Peyer's patch (tissue), 4 donors: ENCODE measurements at regions not wholly inside any gene's neighbourhood (a gene's known extent, or its start where the extent isn't known, plus 50 kb on each side); places are given as distances from the start of the nearest gene placed in this dataset.

Experiments
- DNase-seq, 3 donors: peaks; one replicate each; pipeline ENCODE4 v3.0.0-alpha.2; 2017 to 2019
- H3K27ac ChIP-seq, 4 donors: fragments of 200-600 bp; sonication (generic); one replicate each; pipeline ENCODE4 v1.5.1; 2016 to 2019
- H3K27me3 ChIP-seq, 2 donors: fragments of 200-600 bp; sonication (generic); one replicate each; pipeline ENCODE4 v1.5.1; 2019
- H3K36me3 ChIP-seq, 3 donors: fragments of 200-600 bp; sonication (generic); one replicate each; pipeline ENCODE4 v1.5.1; 2016 to 2019
- H3K4me1 ChIP-seq, 4 donors: fragments of 200-600 bp; sonication (generic); one replicate each; pipeline ENCODE4 v1.5.1; 2016 to 2019
- H3K4me3 ChIP-seq, 4 donors: fragments of 200-600 bp; sonication (generic); 1 replicate in 3 of 4; 2 replicates in 1 of 4; pipeline ENCODE4 v1.5.1; 2016 to 2019; ENCODE audit warnings: mild to moderate bottlenecking in 1 of 4
- H3K9me3 ChIP-seq, 4 donors: fragments of 200-600 bp; sonication (generic); one replicate each; pipeline ENCODE4 v1.5.1; 2016 to 2019; ENCODE audit warnings: mild to moderate bottlenecking in 1 of 4
- CTCF ChIP-seq, 6 experiments: fragments of 450-650 bp in 4 of 6; fragments of 200-600 bp in 2 of 6; sonication (generic) in 1 of 6; IDR thresholded peaks; one replicate each; pipeline ENCODE4 v1.5.1; 2017 to 2019; ENCODE audit warnings: antibody characterized with exemption in 6 of 6, mild to moderate bottlenecking in 3 of 6, moderate library complexity in 1 of 6
- POLR2A ChIP-seq, 2 donors: fragments of 450-650 bp; IDR thresholded peaks; one replicate each; pipeline ENCODE4 v1.5.1; 2017; ENCODE audit warnings: antibody characterized with exemption in 2 of 2, mild to moderate bottlenecking in 2 of 2, moderate library complexity in 2 of 2

- Histone ChIP-seq H3K9me3 (no peaks in the 10 kb centered on the region), H3K4me1 (no peaks in the 10 kb centered on the region), H3K27ac (no peak overlapping the region), H3K4me3 (no peak overlapping the region), H3K27me3 (no peaks in the 10 kb centered on the region), H3K36me3 (no peaks in the 10 kb centered on the region)
- TF ChIP-seq CTCF (IDR thresholded peaks at IDR 0.05) = no peak
- no peak for DNase-seq
These were observed 780.9 kb downstream of the QKI start for GRCh38 chr6:164195278-164195941.

- DNase-seq = no peak
- Histone ChIP-seq H3K36me3 (no peaks in the 10 kb centered on the region), H3K27ac (no peak overlapping the region), H3K4me3 (no peak overlapping the region), H3K4me1 (no peaks in the 10 kb centered on the region), H3K27me3 (no peaks in the 10 kb centered on the region), H3K9me3 (no peaks in the 10 kb centered on the region)
- TF ChIP-seq POLR2A (IDR thresholded peaks at IDR 0.05) (no peak), CTCF (IDR thresholded peaks at IDR 0.05) (no peak)
These were observed 774.3 kb downstream of the QKI start for GRCh38 chr6:164188861-164189260.

- no peak for DNase-seq
- no peaks in the 10 kb centered on the region for H3K27me3 ChIP-seq
- no peak overlapping the region for H3K27ac ChIP-seq
- no peaks in the 10 kb centered on the region for H3K4me1 ChIP-seq
- H3K4me3 ChIP-seq = no peak overlapping the region
- no peaks in the 10 kb centered on the region for H3K9me3 ChIP-seq
- no peak for TF ChIP-seq POLR2A (IDR thresholded peaks at IDR 0.05)
- TF ChIP-seq CTCF (IDR thresholded peaks at IDR 0.05) = no peak
- no peaks in the 10 kb centered on the region for H3K36me3 ChIP-seq
These were observed 771.0 kb downstream of the QKI start for GRCh38 chr6:164185471-164185871.

- no peaks in the 10 kb centered on the region for H3K36me3 ChIP-seq
- no peak overlapping the region for H3K4me3 ChIP-seq
- H3K27ac ChIP-seq = no peak overlapping the region
- H3K27me3 ChIP-seq = no peaks in the 10 kb centered on the region
- no peaks in the 10 kb centered on the region for H3K9me3 ChIP-seq
- TF ChIP-seq POLR2A (IDR thresholded peaks at IDR 0.05) = no peak
- no peaks in the 10 kb centered on the region for H3K4me1 ChIP-seq
- DNase-seq = no peak
These were observed 769.9 kb downstream of the QKI start for GRCh38 chr6:164184410-164184809.

- DNase-seq = no peak
- Histone ChIP-seq H3K36me3 (no peaks in the 10 kb centered on the region), H3K27ac (no peak overlapping the region), H3K27me3 (no peaks in the 10 kb centered on the region), H3K9me3 (no peaks in the 10 kb centered on the region), H3K4me1 (no peaks in the 10 kb centered on the region), H3K4me3 (no peak overlapping the region)
- no peak for TF ChIP-seq CTCF (IDR thresholded peaks at IDR 0.05)
These were observed 769.1 kb downstream of the QKI start for GRCh38 chr6:164183556-164184123.

GRCh38 chr6:164178679-164179332 lies 764.3 kb downstream of the QKI start:
- no peak for TF ChIP-seq CTCF (IDR thresholded peaks at IDR 0.05)
- TF ChIP-seq POLR2A (IDR thresholded peaks at IDR 0.05) = no peak

More at GRCh38 chr6:164178679-164179332, 764.3 kb downstream of the QKI start:
- no peak overlapping the region for H3K27ac ChIP-seq
- H3K27me3 ChIP-seq = no peaks in the 10 kb centered on the region
- H3K36me3 ChIP-seq = no peaks in the 10 kb centered on the region
- no peak overlapping the region for H3K4me3 ChIP-seq
- H3K9me3 ChIP-seq = no peaks in the 10 kb centered on the region
- H3K4me1 ChIP-seq = no peaks in the 10 kb centered on the region
- DNase-seq = no peak
